Caco-2 (cell line): ENCODE measurements at regions not wholly inside any gene's neighbourhood (a gene's known extent, or its start where the extent isn't known, plus 50 kb on each side); places are given as distances from the start of the nearest gene placed in this dataset.

Experiments used
- BruUV-seq: library from RNA; stranded (reverse); fragments of 400-500 nt; replicated peaks from 2 replicates; lab custom pipeline; 2021; lab: Mats Ljungman, UMichigan
- CTCF ChIA-PET: fragments of 300-600 bp; sonication (Branson Sonifier 250); formaldehyde crosslinking; loops from one replicate; lab custom pipeline; 2022; ENCODE audit warnings: antibody characterized with exemption; lab: Charles Lee
- POLR2A ChIA-PET: fragments of 300-600 bp; sonication (Branson Sonifier 250); formaldehyde crosslinking; loops from one replicate; lab custom pipeline; 2022; ENCODE audit warnings: antibody characterized with exemption; lab: Charles Lee
- DNase-seq, 2 experiments: peaks; one replicate each; pipeline versions ENCODE4 v3.0.0 to v3.0.0-alpha.2; 2020 to 2022
- H3K27me3 ChIP-seq: replicated peaks from 2 replicates; pipeline ENCODE4 v1.6.0; 2011; ENCODE audit warnings: low read length; ENCODE audit not compliant: control insufficient read depth, insufficient read depth
- H3K36me3 ChIP-seq: 2 replicates; pipeline ENCODE4 v1.5.1; 2011; ENCODE audit warnings: low read length; ENCODE audit not compliant: control insufficient read depth, insufficient read depth
- H3K4me1 ChIP-seq: fragments of 250-450 bp; sonication (Bioruptor Pico); 2 replicates; pipeline ENCODE4 v1.5.1; 2020; ENCODE audit warnings: mild to moderate bottlenecking
- H3K4me3 ChIP-seq: 2 replicates; pipeline ENCODE4 v1.5.1; 2011; ENCODE audit warnings: low read depth, mild to moderate bottlenecking, control low read depth, low read length
- H3K9me3 ChIP-seq: fragments of 250-450 bp; sonication (Bioruptor Pico); 2 replicates; pipeline ENCODE4 v1.5.1; 2020; ENCODE audit warnings: mild to moderate bottlenecking, moderate library complexity
- H3K27ac Mint-ChIP-seq: one replicate; pipeline ENCODE4 v1.8.0; 2022; ENCODE audit warnings: mixed read lengths; ENCODE audit not compliant: unreplicated experiment
- H3K27me3 Mint-ChIP-seq: one replicate; pipeline ENCODE4 v1.8.0; 2022; ENCODE audit warnings: mixed read lengths; ENCODE audit not compliant: insufficient read depth, unreplicated experiment
- H3K36me3 Mint-ChIP-seq: one replicate; pipeline ENCODE4 v1.8.0; 2022; ENCODE audit warnings: mild to moderate bottlenecking, mixed read lengths; ENCODE audit not compliant: insufficient read depth, unreplicated experiment
- H3K4me1 Mint-ChIP-seq: one replicate; pipeline ENCODE4 v1.8.0; 2022; ENCODE audit warnings: low read depth, mixed read lengths; ENCODE audit not compliant: unreplicated experiment
- H3K4me3 Mint-ChIP-seq: one replicate; pipeline ENCODE4 v1.8.0; 2022; ENCODE audit warnings: mild to moderate bottlenecking, moderate library complexity, mixed read lengths; ENCODE audit not compliant: unreplicated experiment
- H3K9me3 Mint-ChIP-seq: one replicate; pipeline ENCODE4 v1.8.0; 2022; ENCODE audit warnings: mixed read lengths; ENCODE audit not compliant: unreplicated experiment
- CTCF ChIP-seq, 2 experiments: fragments of 200-600 bp in 1 of 2; IDR thresholded peaks; 1 replicate in 1 of 2; 2 replicates in 1 of 2; pipeline versions ENCODE4 v1.5.1 to v1.8.0; 2011 to 2022; ENCODE audit warnings: antibody characterized with exemption in 1 of 2, control low read depth in 1 of 2, inconsistent platforms in 1 of 2, low read depth in 1 of 2, low read length in 1 of 2, mild to moderate bottlenecking in 1 of 2, moderate library complexity in 1 of 2; ENCODE audit not compliant: insufficient read depth in 1 of 2, severe bottlenecking in 1 of 2, unreplicated experiment in 1 of 2
- intact Hi-C: fragments of 100-400 bp; cut with micrococcal nuclease; formaldehyde crosslinking; loops from one replicate; pipeline ENCODE4 v1.10.0; 2022; ENCODE audit not compliant: unreplicated experiment

- Mint-ChIP-seq H3K27ac (no peak overlapping the region), H3K27me3 (no peaks in the 10 kb centered on the region), H3K36me3 (no peaks in the 10 kb centered on the region), H3K4me1 (peaks cover 21% of the 10 kb centered on the region), H3K4me3 (no peak overlapping the region), H3K9me3 (no peaks in the 10 kb centered on the region)
- Histone ChIP-seq H3K4me1 (peaks cover 24% of the 10 kb centered on the region), H3K9me3 (no peaks in the 10 kb centered on the region; the same call in 1 of the 2 replicates), H3K4me3 (no peak overlapping the region), H3K27me3 (no peaks in the 10 kb centered on the region), H3K36me3 (no peaks in the 10 kb centered on the region)
- no peak for TF ChIP-seq CTCF (IDR thresholded peaks at IDR 0.05; ENCODE audit: insufficient read depth in 1 of 2, low read depth in 1 of 2, low read length in 1 of 2, severe bottlenecking in 1 of 2, unreplicated experiment in 1 of 2)
- intact Hi-C loops: no loop called here
- CTCF ChIA-PET: no interaction called here
- POLR2A ChIA-PET: no interaction called here
- no peak for DNase-seq
- no TSS peak for BruUV-seq
Measured at GRCh38 chr1:178024504-178024903, 54.6 kb upstream of the SEC16B start.

GRCh38 chr1:178025613-178026356 is 55.9 kb upstream of the SEC16B start:
- H3K4me3 ChIP-seq: no peak overlapping the region
- Mint-ChIP-seq H3K27ac (no peak overlapping the region), H3K4me1 (peaks cover 17% of the 10 kb centered on the region), H3K4me3 (no peak overlapping the region), H3K9me3 (no peaks in the 10 kb centered on the region), H3K27me3 (no peaks in the 10 kb centered on the region), H3K36me3 (no peaks in the 10 kb centered on the region)
- H3K27me3 ChIP-seq: no peaks in the 10 kb centered on the region
- BruUV-seq: no TSS peak
- no peaks in the 10 kb centered on the region for H3K36me3 ChIP-seq
- no peak for DNase-seq
- no peak for TF ChIP-seq CTCF (IDR thresholded peaks at IDR 0.05; ENCODE audit: insufficient read depth in 1 of 2, low read depth in 1 of 2, low read length in 1 of 2, severe bottlenecking in 1 of 2, unreplicated experiment in 1 of 2)
- intact Hi-C loops: no loop called here
- peaks cover 24% of the 10 kb centered on the region for H3K4me1 ChIP-seq
- ChIA-PET CTCF (no interaction called here), POLR2A (no interaction called here)
- no peaks in the 10 kb centered on the region; the same call in 1 of the 2 replicates for H3K9me3 ChIP-seq

- H3K4me1 Mint-ChIP-seq: peaks cover 13% of the 10 kb centered on the region
- Histone ChIP-seq H3K27me3 (no peaks in the 10 kb centered on the region), H3K9me3 (no peaks in the 10 kb centered on the region), H3K4me1 (peaks cover 29% of the 10 kb centered on the region), H3K4me3 (no peak overlapping the region), H3K36me3 (no peaks in the 10 kb centered on the region)
- ChIA-PET POLR2A (no interaction called here), CTCF (interaction anchor here (0.7 kb wide), 1 partner anchor 16 kb away, joined by 3 read pairs; no protein-coding TSS in a partner anchor)
- DNase-seq: no peak
- no peak overlapping the region for H3K27ac Mint-ChIP-seq
- no TSS peak for BruUV-seq
- no peaks in the 10 kb centered on the region for H3K9me3 Mint-ChIP-seq
- no peak overlapping the region for H3K4me3 Mint-ChIP-seq
- H3K36me3 Mint-ChIP-seq: no peaks in the 10 kb centered on the region
- intact Hi-C loops: no loop called here
- H3K27me3 Mint-ChIP-seq: no peaks in the 10 kb centered on the region
- no peak for TF ChIP-seq CTCF (IDR thresholded peaks at IDR 0.05; ENCODE audit: insufficient read depth in 1 of 2, low read depth in 1 of 2, low read length in 1 of 2, severe bottlenecking in 1 of 2, unreplicated experiment in 1 of 2)
Measured at GRCh38 chr1:178028841-178029481, 59.1 kb upstream of the SEC16B start.
